Skeletal muscle satellite cell (primary cell): ENCODE measurements at regions not wholly inside any gene's neighbourhood (a gene's known extent, or its start where the extent isn't known, plus 50 kb on each side); places are given as distances from the start of the nearest gene placed in this dataset.
"Not testable (repeated sequence)": the region's sequence is repeated elsewhere in the genome, so short reads cannot be mapped to it uniquely, and the experiment has no call there.

ENCODE experiments used
- H3K27me3 ChIP-seq: 2 replicates; pipeline ENCODE4 v1.7.0; 2013; ENCODE audit warnings: low read length; ENCODE audit not compliant: control insufficient read depth, insufficient read depth
- H3K36me3 ChIP-seq: 2 replicates; pipeline ENCODE4 v1.7.0; 2013; ENCODE audit warnings: mild to moderate bottlenecking, control low read depth, low read length; ENCODE audit not compliant: insufficient read depth
- H3K4me1 ChIP-seq: 2 replicates; pipeline ENCODE4 v1.7.0; 2013; ENCODE audit warnings: low read length; ENCODE audit not compliant: control insufficient read depth, insufficient read depth
- H3K4me2 ChIP-seq: 2 replicates; pipeline ENCODE4 v1.7.0; 2013; ENCODE audit warnings: mild to moderate bottlenecking, low read length
- H3K4me3 ChIP-seq: 2 replicates; pipeline ENCODE4 v1.7.0; 2013; ENCODE audit warnings: low read length
- H3K9ac ChIP-seq: 2 replicates; pipeline ENCODE4 v1.7.0; 2013; ENCODE audit warnings: mild to moderate bottlenecking, low read depth, low read length, moderate library complexity
- H3K9me3 ChIP-seq: replicated peaks from 2 replicates; pipeline ENCODE4 v1.7.0; 2013; ENCODE audit warnings: mild to moderate bottlenecking, control low read depth, low read length

- H3K4me2 ChIP-seq, result no peak overlapping the region
- no peaks in the 10 kb centered on the region for H3K27me3 ChIP-seq
- H3K9ac ChIP-seq, result no peak overlapping the region
- H3K9me3 ChIP-seq, result no peaks in the 10 kb centered on the region
- no peak overlapping the region for H3K4me3 ChIP-seq
- H3K4me1 ChIP-seq, result no peaks in the 10 kb centered on the region
- no peaks in the 10 kb centered on the region for H3K36me3 ChIP-seq
These were observed 183.3 kb downstream of the PYDC2 start for GRCh38 chr3:191644291-191644690.

- Histone ChIP-seq H3K4me2 (no peak overlapping the region), H3K27me3 (no peaks in the 10 kb centered on the region), H3K4me3 (no peak overlapping the region), H3K9ac (no peak overlapping the region), H3K4me1 (no peaks in the 10 kb centered on the region), H3K36me3 (no peaks in the 10 kb centered on the region), H3K9me3 (no peaks in the 10 kb centered on the region)
These were observed 185.3 kb downstream of the PYDC2 start for GRCh38 chr3:191646242-191646641.

GRCh38 chr3:191648787-191649186 lies 187.8 kb downstream of the PYDC2 start:
- Histone ChIP-seq H3K36me3 (no peaks in the 10 kb centered on the region), H3K27me3 (no peaks in the 10 kb centered on the region), H3K9ac (no peak overlapping the region), H3K4me1 (no peaks in the 10 kb centered on the region), H3K4me3 (no peak overlapping the region), H3K4me2 (no peak overlapping the region), H3K9me3 (no peaks in the 10 kb centered on the region)

- no peaks in the 10 kb centered on the region for H3K27me3 ChIP-seq
- no peak overlapping the region for H3K9ac ChIP-seq
- H3K36me3 ChIP-seq, result no peaks in the 10 kb centered on the region
- H3K9me3 ChIP-seq, result no peaks in the 10 kb centered on the region
- H3K4me2 ChIP-seq, result no peak overlapping the region
- H3K4me3 ChIP-seq, result no peak overlapping the region
- no peaks in the 10 kb centered on the region for H3K4me1 ChIP-seq
These were observed 188.7 kb downstream of the PYDC2 start for GRCh38 chr3:191649626-191650025.

- not testable (repeated sequence) for H3K4me1 ChIP-seq, H3K4me3 ChIP-seq
These were observed 197.9 kb downstream of the PYDC2 start for GRCh38 chr3:191658781-191659419.

GRCh38 chr3:191662150-191662549 lies 201.2 kb downstream of the PYDC2 start:
- not testable (repeated sequence) for H3K4me3 ChIP-seq, H3K9ac ChIP-seq, H3K4me2 ChIP-seq, H3K27me3 ChIP-seq, H3K9me3 ChIP-seq, H3K4me1 ChIP-seq, H3K36me3 ChIP-seq

More at GRCh38 chr3:191658781-191659419, 197.9 kb downstream of the PYDC2 start:
- H3K27me3 ChIP-seq, H3K9me3 ChIP-seq, H3K9ac ChIP-seq, H3K4me2 ChIP-seq, H3K36me3 ChIP-seq: not testable (repeated sequence)

GRCh38 chr3:191680989-191681597 lies 220.1 kb downstream of the PYDC2 start:
- Histone ChIP-seq H3K27me3 (no peaks in the 10 kb centered on the region), H3K36me3 (no peaks in the 10 kb centered on the region), H3K9ac (no peak overlapping the region), H3K4me3 (no peak overlapping the region), H3K4me1 (no peaks in the 10 kb centered on the region), H3K4me2 (no peak overlapping the region), H3K9me3 (no peaks in the 10 kb centered on the region)

GRCh38 chr3:191682961-191683360 lies 222.0 kb downstream of the PYDC2 start:
- Histone ChIP-seq H3K4me1 (no peaks in the 10 kb centered on the region), H3K4me3 (no peak overlapping the region), H3K4me2 (no peak overlapping the region), H3K27me3 (no peaks in the 10 kb centered on the region), H3K36me3 (no peaks in the 10 kb centered on the region), H3K9me3 (no peaks in the 10 kb centered on the region), H3K9ac (no peak overlapping the region)

GRCh38 chr3:191686626-191687025 lies 225.7 kb downstream of the PYDC2 start:
- Histone ChIP-seq H3K9me3 (no peaks in the 10 kb centered on the region), H3K4me3 (no peak overlapping the region), H3K36me3 (no peaks in the 10 kb centered on the region), H3K9ac (no peak overlapping the region), H3K4me1 (no peaks in the 10 kb centered on the region), H3K4me2 (no peak overlapping the region), H3K27me3 (no peaks in the 10 kb centered on the region)

- Histone ChIP-seq H3K9me3 (no peaks in the 10 kb centered on the region), H3K4me2 (no peak overlapping the region), H3K9ac (no peak overlapping the region), H3K4me3 (no peak overlapping the region), H3K4me1 (no peaks in the 10 kb centered on the region), H3K36me3 (no peaks in the 10 kb centered on the region), H3K27me3 (no peaks in the 10 kb centered on the region)
These were observed 227.9 kb downstream of the PYDC2 start for GRCh38 chr3:191688756-191689433.

- not testable (repeated sequence) for H3K4me1 ChIP-seq, H3K4me2 ChIP-seq, H3K36me3 ChIP-seq, H3K27me3 ChIP-seq, H3K9ac ChIP-seq, H3K9me3 ChIP-seq, H3K4me3 ChIP-seq
These were observed 230.2 kb downstream of the PYDC2 start for GRCh38 chr3:191691184-191691583.
